NCI-H748 (cell line): ENCODE measurements at regions not wholly inside any gene's neighbourhood (a gene's known extent, or its start where the extent isn't known, plus 50 kb on each side); places are given as distances from the start of the nearest gene placed in this dataset.

Experiments
- DNase-seq: peaks from one replicate; lab custom pipeline; 2025; ENCODE audit not compliant: unreplicated experiment; lab: John Stamatoyannopoulos, UW

- no peak for DNase-seq
Observed at GRCh38 chr4:104941661-104942062, 205.0 kb upstream of the TET2 start.

GRCh38 chr4:104942990-104943743 is 203.5 kb upstream of the TET2 start:
- DNase-seq, result no peak

GRCh38 chr4:104944596-104944995 is 202.1 kb upstream of the TET2 start:
- no peak for DNase-seq

DNA sequence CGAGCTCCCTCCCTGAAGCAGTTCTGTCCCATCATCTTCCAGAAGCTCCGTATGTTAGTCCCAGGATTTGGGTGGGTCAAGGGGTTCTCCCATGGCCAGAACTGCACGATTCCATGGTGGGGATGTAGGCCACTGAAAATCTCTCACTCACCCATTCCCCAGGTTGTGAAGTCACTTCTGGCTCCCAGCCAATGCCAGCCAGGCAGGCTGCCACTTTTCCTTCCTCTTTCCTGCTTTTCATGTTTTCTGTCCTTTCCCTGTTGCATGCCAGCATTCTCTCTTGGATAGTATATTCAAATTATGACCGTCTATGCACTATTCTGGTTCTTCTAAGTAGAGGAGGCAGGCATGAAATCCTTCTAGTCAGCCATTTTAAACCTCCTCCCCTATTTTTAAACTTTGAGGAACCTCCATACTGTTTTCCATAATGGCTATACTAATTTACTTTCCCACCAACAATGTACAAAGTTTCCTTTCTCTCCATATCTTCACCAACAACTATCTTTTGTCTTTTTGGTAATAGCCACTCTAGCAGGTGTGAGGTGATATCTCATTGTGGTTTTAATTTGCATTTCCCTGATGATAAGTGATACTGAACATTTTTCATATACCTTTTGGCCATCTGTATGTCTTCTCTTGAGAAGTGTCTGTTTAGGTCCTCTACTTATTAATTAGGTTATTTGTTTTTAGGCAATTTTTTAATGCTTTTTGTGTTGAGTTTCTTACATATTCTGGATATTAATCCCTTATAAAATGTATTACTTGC is 182.1 kb upstream of the TET2 start:
- DNase-seq, result no peak

DNA sequence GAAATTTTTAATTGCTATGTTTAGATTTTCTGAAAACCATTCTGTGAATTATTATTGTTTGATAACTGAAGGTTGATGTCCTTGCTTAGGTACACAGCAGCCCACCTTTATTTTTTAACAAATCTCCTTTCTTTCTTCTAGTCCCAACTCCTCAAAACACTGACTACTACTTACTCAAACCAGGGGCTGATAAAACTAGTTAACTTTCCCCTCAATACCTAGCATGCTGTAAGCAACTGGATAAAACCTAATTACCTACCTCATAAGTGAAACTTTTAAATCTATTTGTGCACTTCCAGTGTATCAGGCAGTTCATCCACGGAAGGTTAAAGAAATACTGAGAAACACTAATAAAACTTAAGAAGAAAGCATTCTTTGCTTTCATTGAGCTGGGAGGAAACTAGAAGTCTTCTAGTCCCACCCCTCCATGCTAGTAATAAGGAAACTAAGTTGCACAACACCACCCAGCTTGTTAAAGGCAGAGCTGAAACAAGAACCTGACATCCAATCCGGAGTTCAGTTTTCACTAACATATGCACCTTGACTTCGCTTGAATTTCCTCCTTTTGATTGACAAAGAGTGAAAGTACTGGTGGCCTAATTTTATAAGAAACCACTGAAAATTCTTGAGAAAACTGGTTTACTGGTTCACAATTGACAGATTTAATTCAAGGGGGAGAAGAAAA is 180.2 kb upstream of the TET2 start:
- peak; percentile 29 for DNase-seq

- DNase-seq, result peak; percentile 86
Observed at GRCh38 chr4:104967034-104967401, 179.7 kb upstream of the TET2 start.

GRCh38 chr4:104969394-104970082 is 177.1 kb upstream of the TET2 start:
- no peak for DNase-seq

GRCh38 chr4:104971462-104971861 is 175.2 kb upstream of the TET2 start:
- peak; percentile 21 for DNase-seq

DNA sequence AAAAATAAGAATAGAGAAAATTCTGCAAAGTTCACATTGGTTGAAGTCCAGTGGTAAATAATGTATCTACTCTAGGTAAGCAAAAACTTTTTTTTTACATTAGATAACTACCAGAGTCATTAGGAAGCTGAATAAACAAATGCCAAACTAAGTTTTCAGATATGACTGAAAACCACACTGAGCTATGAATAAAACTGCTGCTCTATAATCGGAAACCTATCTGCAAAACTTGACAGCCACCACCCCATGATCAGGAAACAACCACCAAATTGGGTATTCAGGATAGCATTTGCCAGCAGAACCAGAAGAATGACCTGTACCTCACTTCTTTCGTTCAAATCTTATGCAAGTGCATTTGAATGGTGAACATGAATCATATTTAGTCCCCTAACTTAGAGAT is 173.0 kb upstream of the TET2 start:
- DNase-seq, result no peak

DNA sequence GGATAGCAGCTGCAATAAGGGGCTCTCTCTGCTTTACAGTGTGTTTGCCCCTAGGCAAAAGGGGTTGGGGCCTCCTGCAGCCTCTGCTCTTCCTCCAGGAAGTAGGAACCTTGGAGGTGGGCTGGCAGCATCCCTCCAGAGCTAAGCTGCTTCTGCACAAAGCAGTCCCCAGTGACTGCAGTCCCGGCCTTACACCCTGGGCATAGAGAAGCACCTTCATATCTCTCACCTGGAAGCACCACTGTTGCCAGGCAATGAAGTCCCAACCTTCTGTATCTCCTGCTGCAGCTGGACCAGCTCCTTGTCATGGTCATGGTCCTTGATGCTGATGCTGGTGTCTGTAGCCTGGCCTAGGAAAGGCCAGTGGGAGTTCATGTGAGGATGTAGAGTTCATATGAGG is 171.1 kb upstream of the TET2 start:
- no peak for DNase-seq

- no peak for DNase-seq
Observed at GRCh38 chr4:104976262-104976661, 170.4 kb upstream of the TET2 start.

GRCh38 chr4:104979083-104979760 is 167.5 kb upstream of the TET2 start:
- DNase-seq, result no peak

GRCh38 chr4:104983615-104984179 is 163.0 kb upstream of the TET2 start:
- no peak for DNase-seq

DNA sequence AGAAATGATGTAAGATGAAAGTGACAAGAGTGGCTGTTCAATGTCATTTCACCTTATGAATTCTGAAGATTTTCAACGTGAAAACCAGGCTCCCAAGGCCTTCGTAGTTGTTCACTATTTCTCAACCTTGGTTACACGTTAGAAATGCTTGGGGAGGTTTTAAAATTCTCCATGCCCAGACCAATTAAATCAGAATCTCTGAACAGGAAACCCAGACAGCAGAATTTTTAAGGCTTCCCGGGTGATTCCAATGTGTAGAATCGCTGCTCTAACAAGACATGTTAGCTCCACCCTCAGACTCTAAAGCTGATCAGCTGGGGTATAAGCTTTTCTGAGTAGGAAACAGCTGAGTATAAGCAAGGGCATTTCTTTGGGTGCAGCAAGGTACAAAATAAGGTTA is 160.4 kb upstream of the TET2 start:
- no peak for DNase-seq

- peak; percentile 52 for DNase-seq
Observed at GRCh38 chr4:104989371-104989770, 157.3 kb upstream of the TET2 start.

- DNase-seq, result no peak
Observed at GRCh38 chr4:105002278-105002677, 144.4 kb upstream of the TET2 start.

- DNase-seq, result no peak
Observed at GRCh38 chr4:105014234-105014633, 132.4 kb upstream of the TET2 start.

- no peak for DNase-seq
Observed at GRCh38 chr4:105014635-105015034, 132.0 kb upstream of the TET2 start.

GRCh38 chr4:105015750-105016149 is 130.9 kb upstream of the TET2 start:
- no peak for DNase-seq

GRCh38 chr4:105022811-105023667 is 123.6 kb upstream of the TET2 start:
- no peak for DNase-seq
